ENCODE measurements at regions not wholly inside any gene's neighbourhood (a gene's known extent, or its start where the extent isn't known, plus 50 kb on each side); places are given as distances from the start of the nearest gene placed in this dataset.
"Not testable (repeated sequence)": the region's sequence is repeated elsewhere in the genome, so short reads cannot be mapped to it uniquely, and the experiment has no call there.

GRCh38 chr6:169974663-169975062 is 223.2 kb downstream of the ERMARD start:
- TF ChIP-seq, protein P1, sequence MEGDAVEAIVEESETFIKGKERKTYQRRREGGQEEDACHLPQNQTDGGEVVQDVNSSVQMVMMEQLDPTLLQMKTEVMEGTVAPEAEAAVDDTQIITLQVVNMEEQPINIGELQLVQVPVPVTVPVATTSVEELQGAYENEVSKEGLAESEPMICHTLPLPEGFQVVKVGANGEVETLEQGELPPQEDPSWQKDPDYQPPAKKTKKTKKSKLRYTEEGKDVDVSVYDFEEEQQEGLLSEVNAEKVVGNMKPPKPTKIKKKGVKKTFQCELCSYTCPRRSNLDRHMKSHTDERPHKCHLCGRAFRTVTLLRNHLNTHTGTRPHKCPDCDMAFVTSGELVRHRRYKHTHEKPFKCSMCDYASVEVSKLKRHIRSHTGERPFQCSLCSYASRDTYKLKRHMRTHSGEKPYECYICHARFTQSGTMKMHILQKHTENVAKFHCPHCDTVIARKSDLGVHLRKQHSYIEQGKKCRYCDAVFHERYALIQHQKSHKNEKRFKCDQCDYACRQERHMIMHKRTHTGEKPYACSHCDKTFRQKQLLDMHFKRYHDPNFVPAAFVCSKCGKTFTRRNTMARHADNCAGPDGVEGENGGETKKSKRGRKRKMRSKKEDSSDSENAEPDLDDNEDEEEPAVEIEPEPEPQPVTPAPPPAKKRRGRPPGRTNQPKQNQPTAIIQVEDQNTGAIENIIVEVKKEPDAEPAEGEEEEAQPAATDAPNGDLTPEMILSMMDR (conservative IDR thresholded peaks at IDR 0.05), result no peak
- no peak overlapping the region for H3K27ac ChIP-seq

DNA sequence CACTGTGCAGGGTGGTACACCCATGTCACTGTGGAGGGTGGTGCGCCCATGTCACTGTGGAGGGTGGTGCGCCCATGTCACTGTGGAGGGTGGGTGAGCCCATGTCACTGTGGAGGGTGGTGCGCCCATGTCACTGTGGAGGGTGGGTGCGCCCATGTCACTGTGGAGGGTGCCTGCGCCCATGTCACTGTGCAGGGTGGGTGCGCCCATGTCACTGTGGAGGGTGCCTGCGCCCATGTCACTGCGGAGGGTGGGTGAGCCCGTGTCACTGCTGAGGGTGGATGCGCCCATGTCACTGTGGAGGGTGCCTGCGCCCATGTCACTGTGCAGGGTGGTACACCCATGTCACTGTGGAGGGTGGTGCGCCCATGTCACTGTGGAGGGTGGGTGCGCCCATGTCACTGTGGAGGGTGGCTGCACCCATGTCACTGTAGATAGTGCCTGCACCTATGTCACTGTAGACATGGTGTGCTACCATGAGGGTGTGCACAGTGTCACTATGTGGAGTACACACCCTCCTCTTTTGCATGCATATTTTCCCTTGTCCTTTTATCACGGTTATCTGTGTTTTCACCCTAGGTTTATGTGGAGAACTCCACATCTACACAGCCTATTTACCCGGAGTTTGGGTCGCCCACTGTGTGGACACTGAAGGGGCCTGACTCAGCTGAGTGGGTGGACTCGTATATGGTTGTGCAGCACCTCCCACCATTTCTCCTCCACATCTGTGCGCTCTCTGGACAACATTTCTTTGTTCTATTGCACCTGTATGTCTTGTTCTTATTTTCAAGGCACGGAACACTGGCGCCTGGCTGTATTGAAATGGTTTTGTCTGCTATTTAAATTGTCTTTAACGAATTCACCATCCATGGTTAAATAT is 222.4 kb downstream of the ERMARD start:
- H3K27ac ChIP-seq, result not testable (repeated sequence)

DNA sequence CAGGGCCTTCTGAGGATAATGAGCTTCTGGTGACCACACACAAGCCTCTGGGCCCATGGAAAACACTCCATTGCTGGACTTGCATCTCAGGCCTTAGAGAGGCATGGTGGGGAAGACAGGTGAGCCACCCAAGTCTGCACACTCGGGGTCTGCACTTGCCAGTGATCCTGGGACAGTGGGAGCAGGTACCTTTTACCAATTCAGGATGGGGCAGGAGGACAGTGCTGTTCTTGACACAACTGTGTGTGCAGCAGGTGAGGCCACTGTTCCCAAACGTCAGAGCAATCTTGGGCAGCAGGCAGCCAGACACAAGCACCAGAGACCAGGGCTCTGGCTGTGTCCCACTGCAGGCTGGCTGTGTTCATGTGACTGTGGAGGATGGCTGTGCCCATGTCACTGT is 221.3 kb downstream of the ERMARD start:
- no peak overlapping the region for H3K27ac ChIP-seq
- TF ChIP-seq, protein P1 (conservative IDR thresholded peaks at IDR 0.05), result no peak

GRCh38 chr6:169972101-169972651 is 220.8 kb downstream of the ERMARD start:
- H3K27ac ChIP-seq, result no peak overlapping the region
- TF ChIP-seq, protein P1 (conservative IDR thresholded peaks at IDR 0.05), result no peak

- TF ChIP-seq, protein P1 (conservative IDR thresholded peaks at IDR 0.05), result no peak
- no peak overlapping the region for H3K27ac ChIP-seq
Measured at GRCh38 chr6:169971081-169971861, 219.8 kb downstream of the ERMARD start.

DNA sequence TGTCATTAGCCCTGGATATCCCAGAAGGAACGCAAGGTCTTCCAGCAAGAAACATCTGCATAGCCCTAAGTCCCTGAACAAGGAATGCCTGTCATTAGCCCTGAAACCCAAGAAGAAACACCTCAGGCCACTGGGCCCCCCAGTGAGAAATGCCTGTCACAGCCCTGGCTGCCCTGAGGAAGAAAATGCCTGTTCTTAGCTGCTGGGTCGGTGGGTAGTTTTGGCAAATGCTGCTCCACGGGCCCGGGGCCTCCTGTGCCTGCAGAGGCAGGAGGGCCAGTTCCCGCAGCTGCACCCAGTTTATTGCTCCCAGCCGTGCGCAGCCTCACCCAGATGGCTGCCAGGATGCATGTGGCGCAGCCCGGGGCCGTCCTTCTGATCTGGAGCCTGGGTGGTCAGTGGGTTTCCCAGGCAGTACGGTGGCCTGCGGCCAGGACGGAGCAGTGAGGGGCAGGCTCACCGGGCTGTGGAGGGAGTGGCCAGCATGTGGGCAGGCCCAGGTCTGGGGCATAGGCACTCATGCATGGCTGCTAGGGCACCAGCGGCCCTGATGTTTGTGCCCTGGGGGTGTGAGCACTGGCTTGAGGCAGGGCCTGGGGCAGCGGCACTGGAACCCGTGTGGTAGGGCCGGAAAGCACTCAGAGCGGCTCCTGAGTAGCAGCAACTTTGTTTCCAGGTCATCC is 219.0 kb downstream of the ERMARD start:
- TF ChIP-seq, protein P1 (conservative IDR thresholded peaks at IDR 0.05), result no peak
- no peak overlapping the region for H3K27ac ChIP-seq

- H3K27ac ChIP-seq, result no peak overlapping the region
- TF ChIP-seq, protein P1 (conservative IDR thresholded peaks at IDR 0.05), result no peak
Measured at GRCh38 chr6:169969372-169970099, 218.1 kb downstream of the ERMARD start.
